RWPE1 (cell line): ENCODE measurements at regions not wholly inside any gene's neighbourhood (a gene's known extent, or its start where the extent isn't known, plus 50 kb on each side); places are given as distances from the start of the nearest gene placed in this dataset.

Experiments
- CTCF ChIA-PET: fragments of 350-600 bp; sonication (Branson Sonifier 250); formaldehyde crosslinking; extraction: SDS; loops from one replicate; lab custom pipeline; 2021; lab: Yijun Ruan, JAX
- POLR2A ChIA-PET: fragments of 400-600 bp; formaldehyde crosslinking; extraction: SDS; loops from one replicate; lab custom pipeline; 2020; ENCODE audit warnings: antibody characterized with exemption; ENCODE audit not compliant: low non-redundant PET; lab: Yijun Ruan, JAX
- DNase-seq: peaks from one replicate; pipeline ENCODE4 v3.0.0; 2012; ENCODE audit warnings: low spot score
- H3K27ac ChIP-seq: fragments of 450-650 bp; 2 replicates; pipeline ENCODE4 v1.5.1; 2017
- CTCF ChIP-seq: fragments of 450-650 bp; conservative IDR thresholded peaks from 2 replicates; pipeline ENCODE4 v1.5.1; 2017; ENCODE audit warnings: low read depth, mild to moderate bottlenecking

DNA sequence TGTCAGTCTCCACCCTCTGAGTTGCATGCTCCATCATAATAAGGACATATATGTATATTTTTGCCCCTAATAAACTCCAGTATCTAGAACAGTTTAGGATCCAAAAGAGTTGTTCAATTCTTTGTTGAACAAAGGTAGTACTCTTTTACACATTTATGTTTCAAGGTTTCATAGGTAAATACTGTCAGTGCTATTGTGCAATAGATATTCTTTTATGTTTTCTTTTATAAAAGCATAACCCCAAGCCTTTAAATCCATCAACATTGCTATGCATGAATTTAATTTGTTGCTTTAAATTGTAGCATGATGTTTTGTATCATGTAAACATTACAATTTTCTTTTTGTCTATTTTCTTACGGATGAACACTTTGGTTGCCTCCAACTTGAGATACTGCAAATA, 469.7 kb upstream of the COBL start:
- CTCF ChIA-PET: no interaction called here
- POLR2A ChIA-PET: no interaction called here
- H3K27ac ChIP-seq: no peak overlapping the region
- no peak for DNase-seq
- no peak for TF ChIP-seq CTCF

- DNase-seq: no peak
- no peak for TF ChIP-seq CTCF
- CTCF ChIA-PET: no interaction called here
- POLR2A ChIA-PET: no interaction called here
- no peak overlapping the region for H3K27ac ChIP-seq
These were observed 469.3 kb upstream of the COBL start for GRCh38 chr7:51785876-51786275.

- peak; percentile 80 for DNase-seq
- H3K27ac ChIP-seq: no peak overlapping the region
- CTCF ChIA-PET: interaction anchor here (0.6 kb wide), 1 partner anchor 1502 kb away, joined by 3 read pairs; no protein-coding TSS in a partner anchor
- POLR2A ChIA-PET: no interaction called here
- TF ChIP-seq CTCF: no peak
These were observed 468.6 kb upstream of the COBL start for GRCh38 chr7:51785171-51785570.

GRCh38 chr7:51783241-51783640, 466.6 kb upstream of the COBL start:
- H3K27ac ChIP-seq: no peak overlapping the region
- CTCF ChIA-PET: interaction anchor here (0.6 kb wide), 1 partner anchor 491 kb away, joined by 4 read pairs; no protein-coding TSS in a partner anchor
- TF ChIP-seq CTCF: no peak
- DNase-seq: no peak
- POLR2A ChIA-PET: no interaction called here

DNA sequence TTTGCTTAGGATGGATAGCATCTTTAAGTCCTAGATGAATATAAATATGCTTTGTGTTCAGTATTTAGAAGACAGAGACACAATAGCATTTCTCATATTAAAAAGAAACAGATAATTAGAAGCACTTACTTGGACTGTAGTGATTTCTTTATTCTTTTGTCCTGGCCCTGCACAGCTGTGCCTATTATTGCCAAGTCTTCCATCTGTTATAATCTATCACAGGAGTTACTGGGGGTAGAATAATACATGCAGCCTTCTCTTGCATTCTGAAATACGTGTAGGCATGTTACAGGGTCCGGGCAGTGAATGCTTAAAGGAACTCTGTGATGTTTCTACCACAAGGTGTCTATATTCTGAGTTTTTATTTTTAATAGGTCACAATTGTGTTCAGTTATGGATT, 461.5 kb upstream of the COBL start:
- no peak for DNase-seq
- ChIA-PET POLR2A (no interaction called here), CTCF (interaction anchor here (0.6 kb wide), 1 partner anchor 289 kb away, joined by 3 read pairs; no protein-coding TSS in a partner anchor)
- H3K27ac ChIP-seq: no peak overlapping the region
- TF ChIP-seq CTCF: no peak

DNA sequence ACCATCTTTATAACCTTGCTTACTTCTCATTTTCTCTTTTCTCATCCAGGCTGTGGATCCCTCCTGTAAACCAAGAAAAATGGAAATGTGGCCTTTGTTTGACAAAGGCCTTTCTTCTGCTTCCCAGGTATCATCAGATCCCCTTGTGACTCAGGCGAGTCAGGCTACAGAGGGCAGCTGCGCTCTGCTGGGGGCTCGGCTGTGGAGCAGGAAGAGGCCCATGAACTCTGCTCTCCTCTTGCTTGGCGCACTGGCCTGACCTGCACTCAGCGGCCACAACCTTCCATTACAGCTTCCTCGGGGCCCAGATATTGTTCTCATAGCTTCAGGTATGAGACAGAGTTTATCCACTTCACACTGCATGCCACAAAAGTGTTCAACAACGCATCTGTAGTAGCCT, 457.6 kb upstream of the COBL start:
- H3K27ac ChIP-seq: no peak overlapping the region
- POLR2A ChIA-PET: no interaction called here
- CTCF ChIA-PET: no interaction called here
- no peak for TF ChIP-seq CTCF
- no peak for DNase-seq
